GM18505 (cell line): ENCODE measurements at regions not wholly inside any gene's neighbourhood (a gene's known extent, or its start where the extent isn't known, plus 50 kb on each side); places are given as distances from the start of the nearest gene placed in this dataset.

Experiments
- ATAC-seq: cut with Tn5 transposase; IDR thresholded peaks from one replicate; pipeline ENCODE4 v1.9.1; 2021; ENCODE audit not compliant: unreplicated experiment
- POLR2A ChIP-seq: IDR thresholded peaks from 4 replicates; pipeline ENCODE4 v1.6.1; 2011; ENCODE audit warnings: borderline replicate concordance; ENCODE audit not compliant: insufficient read depth, insufficient read length; ENCODE audit errors: extremely low read depth

- no peak for ATAC-seq
Measured at GRCh38 chr22:47654922-47655491, 892.6 kb downstream of the TBC1D22A start.

GRCh38 chr22:47653921-47654320 is 891.5 kb downstream of the TBC1D22A start:
- TF ChIP-seq POLR2A = no peak
- no peak for ATAC-seq

More at GRCh38 chr22:47654922-47655491, 892.6 kb downstream of the TBC1D22A start:
- no peak for TF ChIP-seq POLR2A

GRCh38 chr22:47651216-47651987 is 889.0 kb downstream of the TBC1D22A start:
- ATAC-seq = no peak
- no peak for TF ChIP-seq POLR2A

GRCh38 chr22:47647720-47648119 is 885.3 kb downstream of the TBC1D22A start:
- no peak for ATAC-seq
- TF ChIP-seq POLR2A = no peak

GRCh38 chr22:47647181-47647580 is 884.7 kb downstream of the TBC1D22A start:
- ATAC-seq = no peak
- no peak for TF ChIP-seq POLR2A

- no peak for TF ChIP-seq POLR2A
- ATAC-seq = no peak
Measured at GRCh38 chr22:47645923-47646322, 883.5 kb downstream of the TBC1D22A start.

- no peak for TF ChIP-seq POLR2A
Measured at GRCh38 chr22:47645450-47645914, 883.0 kb downstream of the TBC1D22A start.

GRCh38 chr22:47634347-47634746 is 871.9 kb downstream of the TBC1D22A start:
- no peak for TF ChIP-seq POLR2A
- ATAC-seq = no peak

More at GRCh38 chr22:47645450-47645914, 883.0 kb downstream of the TBC1D22A start:
- no peak for ATAC-seq

- ATAC-seq = no peak
- no peak for TF ChIP-seq POLR2A
Measured at GRCh38 chr22:47633111-47633510, 870.7 kb downstream of the TBC1D22A start.

GRCh38 chr22:47632701-47633100 is 870.3 kb downstream of the TBC1D22A start:
- ATAC-seq = no peak
- TF ChIP-seq POLR2A = no peak

- no peak for TF ChIP-seq POLR2A
- ATAC-seq = no peak
Measured at GRCh38 chr22:47631571-47632102, 869.2 kb downstream of the TBC1D22A start.

- TF ChIP-seq POLR2A = no peak
- no peak for ATAC-seq
Measured at GRCh38 chr22:47630741-47631534, 868.5 kb downstream of the TBC1D22A start.
